Neural progenitor cell (in vitro differentiated cells): ENCODE measurements at regions not wholly inside any gene's neighbourhood (a gene's known extent, or its start where the extent isn't known, plus 50 kb on each side); places are given as distances from the start of the nearest gene placed in this dataset.

Experiments used
- CTCF ChIP-seq: fragments of 200-600 bp; sonication (generic); IDR thresholded peaks from 2 replicates; pipeline ENCODE4 v1.5.1; 2017; ENCODE audit warnings: antibody characterized with exemption, mild to moderate bottlenecking
- EZH2 ChIP-seq: fragments of 200-600 bp; sonication (generic); IDR thresholded peaks from 2 replicates; pipeline ENCODE4 v1.6.1; 2017; ENCODE audit warnings: antibody characterized with exemption, mild to moderate bottlenecking, moderate library complexity

GRCh38 chr2:52776571-52776970 is 991.0 kb upstream of the CHAC2 start:
- TF ChIP-seq EZH2 (no peak), CTCF (no peak)
